Osteoblast (primary cell): ENCODE measurements at regions not wholly inside any gene's neighbourhood (a gene's known extent, or its start where the extent isn't known, plus 50 kb on each side); places are given as distances from the start of the nearest gene placed in this dataset.

Experiments used
- DNase-seq: peaks from one replicate; pipeline ENCODE4 v3.0.0; 2011; ENCODE audit warnings: low spot score, mixed read lengths; ENCODE audit not compliant: insufficient read length; ENCODE audit errors: missing footprints
- H2AFZ ChIP-seq: 2 replicates; pipeline ENCODE4 v1.6.0; 2011; ENCODE audit warnings: mild to moderate bottlenecking, low read length
- H3K27ac ChIP-seq: 2 replicates; pipeline ENCODE4 v1.5.1; 2011; ENCODE audit warnings: mild to moderate bottlenecking, low read depth, low read length, moderate library complexity
- H3K27me3 ChIP-seq: 2 replicates; pipeline ENCODE4 v1.6.0; 2012; ENCODE audit warnings: mild to moderate bottlenecking, control low read depth, inconsistent platforms, low read length, moderate library complexity; ENCODE audit not compliant: insufficient read depth
- H3K36me3 ChIP-seq: 2 replicates; pipeline ENCODE4 v1.5.1; 2011; ENCODE audit warnings: mild to moderate bottlenecking, low read length, control low read depth, moderate library complexity; ENCODE audit not compliant: insufficient read depth
- H3K4me1 ChIP-seq: 2 replicates; pipeline ENCODE4 v1.5.1; 2011; ENCODE audit warnings: mild to moderate bottlenecking, low read length, control low read depth, moderate library complexity; ENCODE audit not compliant: insufficient read depth
- H3K4me2 ChIP-seq: 2 replicates; pipeline ENCODE4 v1.6.0; 2011; ENCODE audit warnings: mild to moderate bottlenecking, low read length; ENCODE audit not compliant: insufficient read depth
- H3K4me3 ChIP-seq: fragments of 200-600 bp; sonication (generic); 3 replicates; pipeline ENCODE4 v1.5.1; 2012; ENCODE audit warnings: mild to moderate bottlenecking, low read length, inconsistent platforms; ENCODE audit not compliant: insufficient read depth
- H3K79me2 ChIP-seq: 2 replicates; pipeline ENCODE4 v1.6.0; 2012; ENCODE audit warnings: mild to moderate bottlenecking, low read length, control low read depth, inconsistent platforms; ENCODE audit not compliant: insufficient read depth
- H3K9me3 ChIP-seq: 2 replicates; pipeline ENCODE4 v1.5.1; 2011; ENCODE audit warnings: low read depth, low read length, control low read depth
- H4K20me1 ChIP-seq: 2 replicates; pipeline ENCODE4 v1.6.0; 2012; ENCODE audit warnings: mild to moderate bottlenecking, low read length, control low read depth; ENCODE audit not compliant: insufficient read depth
- TF ChIP-seq, protein P1 (sequence below): IDR thresholded peaks from 2 replicates; pipeline ENCODE4 v1.5.1; 2011; ENCODE audit warnings: mild to moderate bottlenecking, low read depth, low read length, moderate library complexity; ENCODE audit errors: extremely low read depth

DNA sequence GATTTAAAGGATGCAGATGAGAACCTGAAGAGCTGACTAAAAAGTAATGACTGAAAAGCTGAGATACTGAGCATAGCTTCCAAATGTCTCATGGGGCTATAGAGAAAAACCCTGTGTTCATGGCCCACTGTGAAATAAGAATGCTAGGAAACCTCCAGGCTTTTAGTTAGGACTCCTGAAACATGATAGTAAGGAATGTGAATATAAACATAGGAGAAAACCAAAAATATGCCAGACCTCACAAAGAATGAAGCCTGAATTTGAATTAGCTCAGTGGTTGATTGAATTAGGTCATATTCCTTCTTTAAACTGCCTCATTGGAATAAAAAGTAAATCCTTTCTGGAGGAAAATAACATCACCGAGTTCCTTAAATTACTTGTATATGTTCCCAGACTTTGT is 194.5 kb upstream of the NXPH2 start:
- H3K79me2 ChIP-seq: no peaks in the 10 kb centered on the region
- no peaks in the 10 kb centered on the region for H3K36me3 ChIP-seq
- no peak for DNase-seq
- H4K20me1 ChIP-seq: no peaks in the 10 kb centered on the region
- no peak overlapping the region for H3K4me3 ChIP-seq
- TF ChIP-seq, protein P1, sequence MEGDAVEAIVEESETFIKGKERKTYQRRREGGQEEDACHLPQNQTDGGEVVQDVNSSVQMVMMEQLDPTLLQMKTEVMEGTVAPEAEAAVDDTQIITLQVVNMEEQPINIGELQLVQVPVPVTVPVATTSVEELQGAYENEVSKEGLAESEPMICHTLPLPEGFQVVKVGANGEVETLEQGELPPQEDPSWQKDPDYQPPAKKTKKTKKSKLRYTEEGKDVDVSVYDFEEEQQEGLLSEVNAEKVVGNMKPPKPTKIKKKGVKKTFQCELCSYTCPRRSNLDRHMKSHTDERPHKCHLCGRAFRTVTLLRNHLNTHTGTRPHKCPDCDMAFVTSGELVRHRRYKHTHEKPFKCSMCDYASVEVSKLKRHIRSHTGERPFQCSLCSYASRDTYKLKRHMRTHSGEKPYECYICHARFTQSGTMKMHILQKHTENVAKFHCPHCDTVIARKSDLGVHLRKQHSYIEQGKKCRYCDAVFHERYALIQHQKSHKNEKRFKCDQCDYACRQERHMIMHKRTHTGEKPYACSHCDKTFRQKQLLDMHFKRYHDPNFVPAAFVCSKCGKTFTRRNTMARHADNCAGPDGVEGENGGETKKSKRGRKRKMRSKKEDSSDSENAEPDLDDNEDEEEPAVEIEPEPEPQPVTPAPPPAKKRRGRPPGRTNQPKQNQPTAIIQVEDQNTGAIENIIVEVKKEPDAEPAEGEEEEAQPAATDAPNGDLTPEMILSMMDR: no peak
- H3K4me2 ChIP-seq: no peak overlapping the region
- H3K4me1 ChIP-seq: no peaks in the 10 kb centered on the region
- H3K9me3 ChIP-seq: no peaks in the 10 kb centered on the region
- no peaks in the 10 kb centered on the region for H3K27me3 ChIP-seq
- no peak overlapping the region for H2AFZ ChIP-seq
- no peak overlapping the region for H3K27ac ChIP-seq

DNA sequence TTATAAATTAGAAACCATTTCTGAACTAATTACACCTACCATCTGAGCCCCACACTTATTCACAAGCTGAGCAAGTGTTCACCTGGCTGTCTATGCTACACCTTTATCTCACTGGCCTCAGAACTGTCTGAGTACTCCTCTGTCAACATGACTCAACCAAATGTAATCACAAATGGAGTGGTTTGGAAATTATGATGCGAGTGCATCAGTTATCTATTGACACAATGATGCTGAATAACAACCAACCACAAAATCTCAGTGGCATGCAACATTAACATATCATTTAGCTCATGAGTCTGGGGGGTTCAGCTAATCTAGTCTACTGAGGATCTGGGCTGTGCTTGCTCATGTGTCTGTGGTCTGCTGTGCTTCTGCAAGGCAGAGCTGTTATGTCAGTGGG is 184.2 kb upstream of the NXPH2 start:
- Histone ChIP-seq H3K4me1 (no peaks in the 10 kb centered on the region), H3K27me3 (no peaks in the 10 kb centered on the region), H3K79me2 (no peaks in the 10 kb centered on the region), H2AFZ (no peak overlapping the region), H3K36me3 (no peaks in the 10 kb centered on the region), H3K4me2 (no peak overlapping the region), H3K4me3 (no peak overlapping the region), H3K9me3 (no peaks in the 10 kb centered on the region), H4K20me1 (no peaks in the 10 kb centered on the region), H3K27ac (no peak overlapping the region)
- TF ChIP-seq, protein P1: no peak
- DNase-seq: no peak

DNA sequence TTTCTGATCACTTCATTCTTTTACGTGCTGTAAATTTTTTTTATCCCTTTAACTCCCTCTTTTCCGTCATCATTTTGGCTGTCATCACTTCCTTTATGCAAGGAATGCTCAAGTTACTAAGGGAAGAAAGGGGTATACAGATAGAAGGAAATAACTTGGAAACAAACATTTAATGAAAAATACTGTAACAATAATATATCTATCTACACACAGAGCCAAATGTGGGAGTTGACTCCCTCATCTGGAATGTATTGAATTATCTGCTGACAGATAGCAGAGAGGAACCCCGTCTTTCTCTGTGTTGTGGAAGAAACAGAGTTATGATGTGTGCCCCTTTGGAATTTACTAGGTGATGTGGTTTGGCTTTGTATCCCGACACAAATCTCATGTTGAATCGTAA is 182.5 kb upstream of the NXPH2 start:
- H2AFZ ChIP-seq: no peak overlapping the region
- no peaks in the 10 kb centered on the region for H3K36me3 ChIP-seq
- no peaks in the 10 kb centered on the region for H3K4me1 ChIP-seq
- no peak overlapping the region for H3K27ac ChIP-seq
- DNase-seq: no peak
- H3K27me3 ChIP-seq: no peaks in the 10 kb centered on the region
- H3K4me2 ChIP-seq: no peak overlapping the region
- H4K20me1 ChIP-seq: no peaks in the 10 kb centered on the region
- no peak overlapping the region for H3K4me3 ChIP-seq
- no peaks in the 10 kb centered on the region for H3K79me2 ChIP-seq
- TF ChIP-seq, protein P1: no peak
- no peaks in the 10 kb centered on the region for H3K9me3 ChIP-seq

DNA sequence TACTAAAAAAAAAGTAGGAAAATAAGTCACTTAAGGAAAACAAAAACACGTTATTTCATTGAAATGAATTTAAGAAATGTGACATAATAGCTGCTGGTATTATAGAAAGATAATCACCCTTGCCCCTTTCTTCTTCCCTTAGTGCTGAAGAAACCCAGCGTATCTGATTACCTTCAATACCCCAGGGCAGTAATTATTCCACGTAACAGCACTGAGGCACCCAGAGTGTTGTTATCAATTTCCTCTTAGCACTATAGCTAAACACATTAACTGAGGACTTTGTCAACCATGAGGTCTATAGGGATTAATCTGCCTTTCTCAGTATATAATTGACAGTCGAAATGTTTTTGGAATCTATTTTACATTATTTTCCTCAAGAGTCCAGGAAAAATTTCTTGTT is 180.0 kb upstream of the NXPH2 start:
- Histone ChIP-seq H3K4me1 (no peaks in the 10 kb centered on the region), H4K20me1 (no peaks in the 10 kb centered on the region), H3K79me2 (no peaks in the 10 kb centered on the region), H2AFZ (no peak overlapping the region), H3K9me3 (no peaks in the 10 kb centered on the region), H3K27me3 (peaks cover 4% of the 10 kb centered on the region), H3K36me3 (no peaks in the 10 kb centered on the region), H3K4me2 (no peak overlapping the region), H3K4me3 (no peak overlapping the region), H3K27ac (no peak overlapping the region)
- DNase-seq: no peak
- TF ChIP-seq, protein P1: no peak
